GM12878 (cell line): ENCODE measurements at regions not wholly inside any gene's neighbourhood (a gene's known extent, or its start where the extent isn't known, plus 50 kb on each side); places are given as distances from the start of the nearest gene placed in this dataset.

ENCODE experiments used
- ATAC-seq: fragments of 200-7000 bp; cut with Tn5 transposase; 3 replicates; pipeline ENCODE4 v1.9.1; 2020; ENCODE audit warnings: mild to moderate bottlenecking, moderate library complexity
- BruUV-seq: library from RNA; stranded (reverse); fragments of 400-500 nt; replicated peaks from 2 replicates; lab custom pipeline; 2021; lab: Mats Ljungman, UMichigan
- CTCF ChIA-PET: fragments of 300-600 bp; sonication (Branson Sonifier 250); formaldehyde crosslinking; extraction: SDS; loops from one replicate; lab custom pipeline; 2021; ENCODE audit warnings: inconsistent platforms; lab: Yijun Ruan, JAX
- POLR2A ChIA-PET: fragments of 350-600 bp; formaldehyde crosslinking; extraction: SDS; loops from one replicate; lab custom pipeline; 2021; ENCODE audit warnings: inconsistent platforms; lab: Charles Lee
- RAD21 ChIA-PET: fragments of 300-600 bp; sonication (Branson Sonifier 250); formaldehyde crosslinking; loops from one replicate; lab custom pipeline; 2023; ENCODE audit warnings: antibody characterized with exemption; ENCODE audit not compliant: unreplicated experiment; lab: Charles Lee
- SMC1A ChIA-PET: fragments of 300-600 bp; sonication (Branson Sonifier 250); formaldehyde crosslinking; loops from one replicate; lab custom pipeline; 2023; ENCODE audit not compliant: unreplicated experiment, uncharacterized antibody; lab: Charles Lee
- DNase-seq: peaks from one replicate; pipeline ENCODE4 v3.0.0-alpha.2; 2011; ENCODE audit warnings: low read depth, low spot score
- FAIRE-seq: peaks from 3 replicates; lab custom pipeline; 2011; peaks lifted over from hg19 to GRCh38; lab: Jason Lieb, UNC
- H2AFZ ChIP-seq: 2 replicates; pipeline ENCODE4 v1.6.0; 2011; ENCODE audit warnings: low read depth, low read length, control low read depth; ENCODE audit not compliant: control insufficient read depth
- H3K27ac ChIP-seq: 2 replicates; pipeline ENCODE4 v1.5.1; 2011; ENCODE audit warnings: control low read depth; ENCODE audit not compliant: control insufficient read depth, insufficient read depth
- H3K27me3 ChIP-seq, 2 experiments: replicated peaks in 1 of 2; 2 replicates each; pipeline versions ENCODE4 v1.6.0 to v1.6.1; 2011; ENCODE audit warnings: low read length in 1 of 2; ENCODE audit not compliant: control insufficient read depth in 2 of 2, insufficient read depth in 2 of 2
- H3K36me3 ChIP-seq, 2 experiments: 2 replicates each; pipeline ENCODE4 v1.5.1; 2011; ENCODE audit warnings: low read length in 1 of 2; ENCODE audit not compliant: control insufficient read depth in 2 of 2, insufficient read depth in 2 of 2
- H3K4me1 ChIP-seq: 2 replicates; pipeline ENCODE4 v1.6.1; 2011; ENCODE audit warnings: mild to moderate bottlenecking, low read length, moderate library complexity, mixed read lengths; ENCODE audit not compliant: control insufficient read depth, insufficient read depth
- H3K4me2 ChIP-seq: 2 replicates; pipeline ENCODE4 v1.6.0; 2011; ENCODE audit warnings: control low read depth; ENCODE audit not compliant: control insufficient read depth, insufficient read depth
- H3K4me3 ChIP-seq: fragments of 200-600 bp; sonication (generic); 2 replicates; pipeline ENCODE4 v1.5.1; 2016
- H3K79me2 ChIP-seq: 2 replicates; pipeline ENCODE4 v1.6.0; 2011; ENCODE audit warnings: low read length; ENCODE audit not compliant: control insufficient read depth, insufficient read depth
- H3K9ac ChIP-seq: 2 replicates; pipeline ENCODE4 v1.8.0; 2011; ENCODE audit warnings: low read length, control low read depth, mixed read lengths; ENCODE audit not compliant: control insufficient read depth, insufficient read depth
- H3K9me3 ChIP-seq: replicated peaks from 3 replicates; pipeline ENCODE4 v1.5.1; 2011; ENCODE audit warnings: mild to moderate bottlenecking, low read length; ENCODE audit not compliant: control insufficient read depth, insufficient read depth
- H4K20me1 ChIP-seq: 2 replicates; pipeline ENCODE4 v1.6.0; 2011; ENCODE audit not compliant: control insufficient read depth, insufficient read depth
- CBFB ChIP-seq: IDR thresholded peaks from 2 replicates; pipeline ENCODE4 v1.6.1; 2016; ENCODE audit warnings: antibody characterized with exemption, low read depth
- KLF5 ChIP-seq: fragments of 450-650 bp; IDR thresholded peaks from 2 replicates; pipeline ENCODE4 v1.6.1; 2014; ENCODE audit warnings: mild to moderate bottlenecking; ENCODE audit not compliant: partially characterized antibody
- MXI1 ChIP-seq: fragments of 150-350 bp; IDR thresholded peaks from 2 replicates; pipeline ENCODE4 v1.6.1; 2011; ENCODE audit warnings: low read depth, mild to moderate bottlenecking, inconsistent platforms, low read length, improper control_type of control experiment
- NR2C1 ChIP-seq: fragments of 450-650 bp; IDR thresholded peaks from 2 replicates; pipeline ENCODE4 v1.6.1; 2017; ENCODE audit warnings: antibody characterized with exemption, mild to moderate bottlenecking, moderate library complexity
- NRF1 ChIP-seq: conservative IDR thresholded peaks from 2 replicates; pipeline ENCODE4 v1.6.1; 2011; ENCODE audit warnings: mild to moderate bottlenecking, low read depth, low read length, improper control_type of control experiment
- PML ChIP-seq: IDR thresholded peaks from 2 replicates; pipeline ENCODE4 v1.6.1; 2012; ENCODE audit warnings: low read length, inconsistent platforms
- POLR2AphosphoS5 ChIP-seq: IDR thresholded peaks from 2 replicates; pipeline ENCODE4 v1.6.1; 2011; ENCODE audit warnings: mild to moderate bottlenecking, low read length, inconsistent platforms
- SIN3A ChIP-seq: IDR thresholded peaks from 2 replicates; pipeline ENCODE4 v1.6.1; 2012; ENCODE audit warnings: low read depth, low read length, improper control_type of control experiment
- SMAD5 ChIP-seq: IDR thresholded peaks from 2 replicates; pipeline ENCODE4 v1.6.1; 2016; ENCODE audit warnings: antibody characterized with exemption, low read depth
- SUZ12 ChIP-seq: fragments of 200-600 bp; sonication (generic); IDR thresholded peaks from one replicate; pipeline ENCODE4 v1.6.1; 2018; ENCODE audit warnings: antibody characterized with exemption, mild to moderate bottlenecking; ENCODE audit not compliant: unreplicated experiment
- TCF12 ChIP-seq: IDR thresholded peaks from 2 replicates; pipeline ENCODE4 v1.6.1; 2011; ENCODE audit warnings: low read depth, mild to moderate bottlenecking, low read length
- in situ Hi-C: fragments of 300-500 bp; cut with MboI; formaldehyde crosslinking; loops from 9 replicates; pipeline ENCODE4 v1.14.3; 2018; ENCODE audit warnings: mixed read lengths
- intact Hi-C: fragments of 100-400 bp; cut with micrococcal nuclease; formaldehyde crosslinking; loops from one replicate; pipeline ENCODE4 v1.14.2; 2022; ENCODE audit not compliant: unreplicated experiment
- TF ChIP-seq, protein P1 (sequence below): fragments of 450-650 bp; IDR thresholded peaks from 2 replicates; pipeline ENCODE4 v1.6.1; 2017; ENCODE audit warnings: mild to moderate bottlenecking, moderate library complexity
- TF ChIP-seq, protein P2 (sequence below): fragments of 450-650 bp; IDR thresholded peaks from 2 replicates; pipeline ENCODE4 v1.6.1; 2017; ENCODE audit warnings: antibody characterized with exemption, mild to moderate bottlenecking, moderate library complexity
- TF ChIP-seq, protein P3 (sequence below): fragments of 450-650 bp; IDR thresholded peaks from 2 replicates; pipeline ENCODE4 v1.6.1; 2017; ENCODE audit warnings: borderline replicate concordance

DNA sequence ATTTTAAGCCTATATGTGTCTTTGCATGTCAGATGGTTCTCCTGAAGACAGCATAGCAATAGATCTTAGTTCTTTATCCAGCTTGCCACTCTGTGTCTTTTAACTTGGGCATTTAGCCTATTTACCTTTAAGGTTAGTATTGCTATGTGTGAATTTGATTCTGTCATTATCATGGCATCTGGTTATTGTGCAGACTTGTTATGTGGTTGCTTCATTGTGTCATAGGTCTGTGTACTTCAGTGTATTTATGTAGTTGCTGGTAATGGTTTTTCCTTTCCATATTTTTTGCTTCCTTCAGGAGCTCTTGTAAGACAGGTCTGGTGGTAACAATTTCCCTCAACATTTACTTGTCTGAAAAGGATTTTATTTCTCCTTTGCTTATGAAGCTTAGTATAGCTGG lies 1443.5 kb downstream of the FAM133A start:
- Histone ChIP-seq H3K9ac (no peak overlapping the region), H3K4me1 (no peaks in the 10 kb centered on the region), H3K9me3 (no peaks in the 10 kb centered on the region), H3K27ac (no peak overlapping the region), H4K20me1 (no peaks in the 10 kb centered on the region), H3K4me2 (no peak overlapping the region), H3K4me3 (no peak overlapping the region), H3K27me3 (no peaks in the 10 kb centered on the region), H3K79me2 (no peaks in the 10 kb centered on the region), H2AFZ (no peak overlapping the region), H3K36me3 (no peaks in the 10 kb centered on the region)
- ChIA-PET CTCF (no interaction called here), POLR2A (no interaction called here), RAD21 (no interaction called here), SMC1A (interaction anchor here (0.6 kb wide), 1 partner anchor 13 kb away, joined by 3 read pairs; no protein-coding TSS in a partner anchor)
- intact Hi-C loops (no loop called here), in situ Hi-C loops (no loop called here)
- ATAC-seq (no peak), DNase-seq (no peak), FAIRE-seq (no peak)
- TF ChIP-seq PML (no peak), MXI1 (no peak), SUZ12 (no peak), POLR2AphosphoS5 (no peak), NR2C1 (no peak), NRF1 (no peak), TCF12 (no peak), SIN3A (no peak), SMAD5 (no peak), KLF5 (no peak), CBFB (no peak)
- TF ChIP-seq, protein P1, sequence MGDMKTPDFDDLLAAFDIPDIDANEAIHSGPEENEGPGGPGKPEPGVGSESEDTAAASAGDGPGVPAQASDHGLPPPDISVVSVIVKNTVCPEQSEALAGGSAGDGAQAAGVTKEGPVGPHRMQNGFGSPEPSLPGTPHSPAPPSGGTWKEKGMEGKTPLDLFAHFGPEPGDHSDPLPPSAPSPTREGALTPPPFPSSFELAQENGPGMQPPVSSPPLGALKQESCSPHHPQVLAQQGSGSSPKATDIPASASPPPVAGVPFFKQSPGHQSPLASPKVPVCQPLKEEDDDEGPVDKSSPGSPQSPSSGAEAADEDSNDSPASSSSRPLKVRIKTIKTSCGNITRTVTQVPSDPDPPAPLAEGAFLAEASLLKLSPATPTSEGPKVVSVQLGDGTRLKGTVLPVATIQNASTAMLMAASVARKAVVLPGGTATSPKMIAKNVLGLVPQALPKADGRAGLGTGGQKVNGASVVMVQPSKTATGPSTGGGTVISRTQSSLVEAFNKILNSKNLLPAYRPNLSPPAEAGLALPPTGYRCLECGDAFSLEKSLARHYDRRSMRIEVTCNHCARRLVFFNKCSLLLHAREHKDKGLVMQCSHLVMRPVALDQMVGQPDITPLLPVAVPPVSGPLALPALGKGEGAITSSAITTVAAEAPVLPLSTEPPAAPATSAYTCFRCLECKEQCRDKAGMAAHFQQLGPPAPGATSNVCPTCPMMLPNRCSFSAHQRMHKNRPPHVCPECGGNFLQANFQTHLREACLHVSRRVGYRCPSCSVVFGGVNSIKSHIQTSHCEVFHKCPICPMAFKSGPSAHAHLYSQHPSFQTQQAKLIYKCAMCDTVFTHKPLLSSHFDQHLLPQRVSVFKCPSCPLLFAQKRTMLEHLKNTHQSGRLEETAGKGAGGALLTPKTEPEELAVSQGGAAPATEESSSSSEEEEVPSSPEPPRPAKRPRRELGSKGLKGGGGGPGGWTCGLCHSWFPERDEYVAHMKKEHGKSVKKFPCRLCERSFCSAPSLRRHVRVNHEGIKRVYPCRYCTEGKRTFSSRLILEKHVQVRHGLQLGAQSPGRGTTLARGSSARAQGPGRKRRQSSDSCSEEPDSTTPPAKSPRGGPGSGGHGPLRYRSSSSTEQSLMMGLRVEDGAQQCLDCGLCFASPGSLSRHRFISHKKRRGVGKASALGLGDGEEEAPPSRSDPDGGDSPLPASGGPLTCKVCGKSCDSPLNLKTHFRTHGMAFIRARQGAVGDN, result no peak
- TF ChIP-seq, protein P2, sequence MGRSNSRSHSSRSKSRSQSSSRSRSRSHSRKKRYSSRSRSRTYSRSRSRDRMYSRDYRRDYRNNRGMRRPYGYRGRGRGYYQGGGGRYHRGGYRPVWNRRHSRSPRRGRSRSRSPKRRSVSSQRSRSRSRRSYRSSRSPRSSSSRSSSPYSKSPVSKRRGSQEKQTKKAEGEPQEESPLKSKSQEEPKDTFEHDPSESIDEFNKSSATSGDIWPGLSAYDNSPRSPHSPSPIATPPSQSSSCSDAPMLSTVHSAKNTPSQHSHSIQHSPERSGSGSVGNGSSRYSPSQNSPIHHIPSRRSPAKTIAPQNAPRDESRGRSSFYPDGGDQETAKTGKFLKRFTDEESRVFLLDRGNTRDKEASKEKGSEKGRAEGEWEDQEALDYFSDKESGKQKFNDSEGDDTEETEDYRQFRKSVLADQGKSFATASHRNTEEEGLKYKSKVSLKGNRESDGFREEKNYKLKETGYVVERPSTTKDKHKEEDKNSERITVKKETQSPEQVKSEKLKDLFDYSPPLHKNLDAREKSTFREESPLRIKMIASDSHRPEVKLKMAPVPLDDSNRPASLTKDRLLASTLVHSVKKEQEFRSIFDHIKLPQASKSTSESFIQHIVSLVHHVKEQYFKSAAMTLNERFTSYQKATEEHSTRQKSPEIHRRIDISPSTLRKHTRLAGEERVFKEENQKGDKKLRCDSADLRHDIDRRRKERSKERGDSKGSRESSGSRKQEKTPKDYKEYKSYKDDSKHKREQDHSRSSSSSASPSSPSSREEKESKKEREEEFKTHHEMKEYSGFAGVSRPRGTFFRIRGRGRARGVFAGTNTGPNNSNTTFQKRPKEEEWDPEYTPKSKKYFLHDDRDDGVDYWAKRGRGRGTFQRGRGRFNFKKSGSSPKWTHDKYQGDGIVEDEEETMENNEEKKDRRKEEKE, result no peak
- TF ChIP-seq, protein P3, sequence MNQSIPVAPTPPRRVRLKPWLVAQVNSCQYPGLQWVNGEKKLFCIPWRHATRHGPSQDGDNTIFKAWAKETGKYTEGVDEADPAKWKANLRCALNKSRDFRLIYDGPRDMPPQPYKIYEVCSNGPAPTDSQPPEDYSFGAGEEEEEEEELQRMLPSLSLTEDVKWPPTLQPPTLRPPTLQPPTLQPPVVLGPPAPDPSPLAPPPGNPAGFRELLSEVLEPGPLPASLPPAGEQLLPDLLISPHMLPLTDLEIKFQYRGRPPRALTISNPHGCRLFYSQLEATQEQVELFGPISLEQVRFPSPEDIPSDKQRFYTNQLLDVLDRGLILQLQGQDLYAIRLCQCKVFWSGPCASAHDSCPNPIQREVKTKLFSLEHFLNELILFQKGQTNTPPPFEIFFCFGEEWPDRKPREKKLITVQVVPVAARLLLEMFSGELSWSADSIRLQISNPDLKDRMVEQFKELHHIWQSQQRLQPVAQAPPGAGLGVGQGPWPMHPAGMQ, result no peak
- BruUV-seq, result no TSS peak
